ENCODE measurements at regions not wholly inside any gene's neighbourhood (a gene's known extent, or its start where the extent isn't known, plus 50 kb on each side); places are given as distances from the start of the nearest gene placed in this dataset.

DNA sequence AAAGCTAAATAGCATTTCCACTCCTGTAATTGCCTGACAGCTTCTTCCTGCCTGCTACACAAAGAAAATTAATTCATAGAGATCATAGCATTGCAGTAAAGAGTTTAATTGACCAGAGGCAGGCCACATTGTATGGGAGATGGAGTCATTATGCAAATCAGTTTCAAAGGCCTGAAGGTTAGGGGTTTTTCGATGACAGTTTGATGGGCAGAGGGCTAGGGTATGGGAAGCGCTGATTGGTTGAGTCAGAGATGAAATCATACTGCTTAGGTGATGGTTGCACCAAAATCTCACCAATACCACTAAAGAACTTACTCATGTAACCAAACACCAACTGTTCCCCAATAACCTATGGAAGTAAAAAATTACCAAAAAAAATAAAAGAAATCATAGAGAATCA lies 599.0 kb downstream of the NUP35 start:
- H3K9ac ChIP-seq (replicated peaks; ENCODE audit: extremely low read depth, insufficient read depth, low read length): no peak overlapping the region
- H3K79me2 ChIP-seq (ENCODE audit: control insufficient read depth, insufficient read depth, low read length): no peaks in the 10 kb centered on the region
- H3K4me2 ChIP-seq (ENCODE audit: insufficient read depth, low read length): no peak overlapping the region
- FAIRE-seq: no peak
- H3K27me3 ChIP-seq (ENCODE audit: control insufficient read depth in 2 of 2, insufficient read depth in 2 of 2, low read length in 2 of 2): no peaks in the 10 kb centered on the region
- H3K27ac ChIP-seq (ENCODE audit: insufficient read depth, low read depth, low read length): no peak overlapping the region
- intact Hi-C loops (cut with micrococcal nuclease) (no loop called here), dilution Hi-C loops (cut with MboI; ENCODE audit: extremely low pct_ligation_motif_present, low sequenced_read_pairs) (no loop called here)
- DNase-seq (ENCODE audit: low read depth, low spot score): no peak
- H2AFZ ChIP-seq (ENCODE audit: low read depth, low read length): no peak overlapping the region
- no peaks in the 10 kb centered on the region for H3K36me3 ChIP-seq (ENCODE audit: control insufficient read depth in 2 of 2, extremely low read depth in 1 of 2, insufficient read depth in 2 of 2, low read length in 2 of 2)
- no peaks in the 10 kb centered on the region for H3K9me1 ChIP-seq (replicated peaks; ENCODE audit: control insufficient read depth, extremely low read depth, insufficient read depth, low read length)
- ChIA-PET POLR2A (no interaction called here), CTCF (no interaction called here)
- no peaks in the 10 kb centered on the region for H3K4me1 ChIP-seq (ENCODE audit: control insufficient read depth, extremely low read depth, insufficient read depth, low read length)
- H3K9me3 ChIP-seq (replicated peaks; ENCODE audit: control insufficient read depth, insufficient read depth, low read length): peaks cover 2% of the 10 kb centered on the region
- no peaks in the 10 kb centered on the region for H4K20me1 ChIP-seq (replicated peaks; ENCODE audit: control insufficient read depth, extremely low read depth, insufficient read depth, low read length)
- no peak overlapping the region for H3K4me3 ChIP-seq (replicated peaks in 1 of 3; ENCODE audit: insufficient read depth in 1 of 3, low read depth in 1 of 3, low read length in 3 of 3)
- no peak for TF ChIP-seq EZH2 (IDR thresholded peaks at IDR 0.05; ENCODE audit: borderline replicate concordance, low read depth, low read length, severe bottlenecking)
- TF ChIP-seq FOS (IDR thresholded peaks at IDR 0.05; ENCODE audit: borderline replicate concordance, insufficient read depth, low read length): no peak
- TF ChIP-seq, protein P1, sequence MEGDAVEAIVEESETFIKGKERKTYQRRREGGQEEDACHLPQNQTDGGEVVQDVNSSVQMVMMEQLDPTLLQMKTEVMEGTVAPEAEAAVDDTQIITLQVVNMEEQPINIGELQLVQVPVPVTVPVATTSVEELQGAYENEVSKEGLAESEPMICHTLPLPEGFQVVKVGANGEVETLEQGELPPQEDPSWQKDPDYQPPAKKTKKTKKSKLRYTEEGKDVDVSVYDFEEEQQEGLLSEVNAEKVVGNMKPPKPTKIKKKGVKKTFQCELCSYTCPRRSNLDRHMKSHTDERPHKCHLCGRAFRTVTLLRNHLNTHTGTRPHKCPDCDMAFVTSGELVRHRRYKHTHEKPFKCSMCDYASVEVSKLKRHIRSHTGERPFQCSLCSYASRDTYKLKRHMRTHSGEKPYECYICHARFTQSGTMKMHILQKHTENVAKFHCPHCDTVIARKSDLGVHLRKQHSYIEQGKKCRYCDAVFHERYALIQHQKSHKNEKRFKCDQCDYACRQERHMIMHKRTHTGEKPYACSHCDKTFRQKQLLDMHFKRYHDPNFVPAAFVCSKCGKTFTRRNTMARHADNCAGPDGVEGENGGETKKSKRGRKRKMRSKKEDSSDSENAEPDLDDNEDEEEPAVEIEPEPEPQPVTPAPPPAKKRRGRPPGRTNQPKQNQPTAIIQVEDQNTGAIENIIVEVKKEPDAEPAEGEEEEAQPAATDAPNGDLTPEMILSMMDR (IDR thresholded peaks at IDR 0.05; ENCODE audit: extremely low read depth in 1 of 2, insufficient read depth in 1 of 2, low read depth in 1 of 2, low read length in 2 of 2): no peak
- no peak for TF ChIP-seq MYC (IDR thresholded peaks at IDR 0.05; ENCODE audit: low read depth, low read length)
- TF ChIP-seq POLR2AphosphoS5 (IDR thresholded peaks at IDR 0.05; ENCODE audit: insufficient read depth, low read depth, low read length): no peak
- no peak for TF ChIP-seq GATA2 (IDR thresholded peaks at IDR 0.05; ENCODE audit: insufficient read depth, insufficient read length, low read depth, low read length)
- TF ChIP-seq, protein P2, sequence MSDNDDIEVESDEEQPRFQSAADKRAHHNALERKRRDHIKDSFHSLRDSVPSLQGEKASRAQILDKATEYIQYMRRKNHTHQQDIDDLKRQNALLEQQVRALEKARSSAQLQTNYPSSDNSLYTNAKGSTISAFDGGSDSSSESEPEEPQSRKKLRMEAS (IDR thresholded peaks at IDR 0.05; ENCODE audit: insufficient read depth, insufficient read length): no peak
- no peak for TF ChIP-seq POLR2A (IDR thresholded peaks at IDR 0.05; ENCODE audit: low read depth, low read length)
- no peak for TF ChIP-seq JUN (IDR thresholded peaks at IDR 0.05; ENCODE audit: borderline replicate concordance, insufficient read depth, insufficient read length, low read depth)
- BruUV-seq (replicated peaks): no TSS peak

Measured in endothelial cell of umbilical vein (primary cell).